ENCODE measurements at regions not wholly inside any gene's neighbourhood (a gene's known extent, or its start where the extent isn't known, plus 50 kb on each side); places are given as distances from the start of the nearest gene placed in this dataset.

GRCh38 chr1:68313735-68314134 is 81.4 kb upstream of the WLS start:
- Histone ChIP-seq H2AFZ (ENCODE audit: low read length) (no peak overlapping the region), H3K27ac (ENCODE audit: low read depth, low read length, poor library complexity, severe bottlenecking) (no peak overlapping the region), H3K79me2 (ENCODE audit: insufficient read depth, low read length) (no peaks in the 10 kb centered on the region), H3F3A (ENCODE audit: insufficient read depth, low read length) (no peaks in the 10 kb centered on the region), H3K27me3 (ENCODE audit: insufficient read depth, low read length) (no peaks in the 10 kb centered on the region), H3K4me2 (ENCODE audit: low read length) (no peak overlapping the region), H3K9me2 (ENCODE audit: low read depth, low read length) (no peaks in the 10 kb centered on the region), H3K4me1 (ENCODE audit: insufficient read depth, low read length, severe bottlenecking) (no peaks in the 10 kb centered on the region), H3K4me3 (ENCODE audit: low read depth, low read length, poor library complexity, severe bottlenecking) (no peak overlapping the region), H3K9ac (ENCODE audit: low read length) (no peak overlapping the region), H3K9me3 (ENCODE audit: low read length) (no peaks in the 10 kb centered on the region), H3K36me3 (ENCODE audit: insufficient read depth, low read length) (no peaks in the 10 kb centered on the region), H4K20me1 (ENCODE audit: insufficient read depth, low read length) (no peaks in the 10 kb centered on the region)
- no peak for TF ChIP-seq CTCF (IDR thresholded peaks at IDR 0.05; ENCODE audit: low read length)
- no peak for TF ChIP-seq EZH2 (IDR thresholded peaks at IDR 0.05; ENCODE audit: borderline replicate concordance, low read length)

- no peaks in the 10 kb centered on the region for H3K9me2 ChIP-seq (ENCODE audit: low read depth, low read length)
- H4K20me1 ChIP-seq (ENCODE audit: insufficient read depth, low read length), result no peaks in the 10 kb centered on the region
- no peak overlapping the region for H3K9ac ChIP-seq (ENCODE audit: low read length)
- no peaks in the 10 kb centered on the region for H3K79me2 ChIP-seq (ENCODE audit: insufficient read depth, low read length)
- no peaks in the 10 kb centered on the region for H3K9me3 ChIP-seq (ENCODE audit: low read length)
- H3K27me3 ChIP-seq (ENCODE audit: insufficient read depth, low read length), result no peaks in the 10 kb centered on the region; the same call in 1 of the 2 replicates
- H3K4me3 ChIP-seq (ENCODE audit: low read depth, low read length, poor library complexity, severe bottlenecking), result no peak overlapping the region
- H3K4me2 ChIP-seq (ENCODE audit: low read length), result no peak overlapping the region
- no peak for TF ChIP-seq CTCF (IDR thresholded peaks at IDR 0.05; ENCODE audit: low read length)
- no peak for TF ChIP-seq EZH2 (IDR thresholded peaks at IDR 0.05; ENCODE audit: borderline replicate concordance, low read length)
- H3K4me1 ChIP-seq (ENCODE audit: insufficient read depth, low read length, severe bottlenecking), result no peaks in the 10 kb centered on the region
- no peaks in the 10 kb centered on the region for H3F3A ChIP-seq (ENCODE audit: insufficient read depth, low read length)
- no peak overlapping the region for H3K27ac ChIP-seq (ENCODE audit: low read depth, low read length, poor library complexity, severe bottlenecking)
- no peak overlapping the region for H2AFZ ChIP-seq (ENCODE audit: low read length)
- H3K36me3 ChIP-seq (ENCODE audit: insufficient read depth, low read length), result no peaks in the 10 kb centered on the region
These were observed 75.7 kb upstream of the WLS start for GRCh38 chr1:68308034-68308433.

GRCh38 chr1:68307378-68307787 is 75.1 kb upstream of the WLS start:
- Histone ChIP-seq H2AFZ (ENCODE audit: low read length) (no peak overlapping the region), H3K4me2 (ENCODE audit: low read length) (no peak overlapping the region), H4K20me1 (ENCODE audit: insufficient read depth, low read length) (no peaks in the 10 kb centered on the region), H3F3A (ENCODE audit: insufficient read depth, low read length) (no peaks in the 10 kb centered on the region), H3K4me3 (ENCODE audit: low read depth, low read length, poor library complexity, severe bottlenecking) (no peak overlapping the region), H3K36me3 (ENCODE audit: insufficient read depth, low read length) (no peaks in the 10 kb centered on the region), H3K4me1 (ENCODE audit: insufficient read depth, low read length, severe bottlenecking) (no peaks in the 10 kb centered on the region), H3K79me2 (ENCODE audit: insufficient read depth, low read length) (no peaks in the 10 kb centered on the region), H3K27me3 (ENCODE audit: insufficient read depth, low read length) (no peaks in the 10 kb centered on the region; the same call in 1 of the 2 replicates), H3K27ac (ENCODE audit: low read depth, low read length, poor library complexity, severe bottlenecking) (no peak overlapping the region), H3K9me3 (ENCODE audit: low read length) (no peaks in the 10 kb centered on the region), H3K9me2 (ENCODE audit: low read depth, low read length) (no peaks in the 10 kb centered on the region), H3K9ac (ENCODE audit: low read length) (no peak overlapping the region)
- TF ChIP-seq EZH2 (IDR thresholded peaks at IDR 0.05; ENCODE audit: borderline replicate concordance, low read length) (no peak), CTCF (IDR thresholded peaks at IDR 0.05; ENCODE audit: low read length) (no peak)

Measured in OCI-LY1 (cell line).